Esophagus muscularis mucosa (tissue), 3 donors: ENCODE measurements at regions not wholly inside any gene's neighbourhood (a gene's known extent, or its start where the extent isn't known, plus 50 kb on each side); places are given as distances from the start of the nearest gene placed in this dataset.

ENCODE experiments used
- POLR2A ChIP-seq: fragments of 450-650 bp; IDR thresholded peaks from one replicate; pipeline ENCODE4 v1.6.1; 2017; ENCODE audit warnings: antibody characterized with exemption, moderate library complexity, mild to moderate bottlenecking, low read depth
- POLR2AphosphoS5 ChIP-seq, 2 donors: sonication (generic); formaldehyde crosslinking; IDR thresholded peaks; one replicate each; pipeline ENCODE4 v1.6.1; 2017; ENCODE audit warnings: antibody characterized with exemption in 2 of 2
- TF ChIP-seq, protein P1 (sequence below), 3 experiments: fragments of 200-600 bp in 2 of 3; fragments of 450-650 bp in 1 of 3; sonication (generic) in 2 of 3; IDR thresholded peaks; one replicate each; pipeline ENCODE4 v1.5.1; 2017 to 2019; ENCODE audit warnings: antibody characterized with exemption in 3 of 3, mild to moderate bottlenecking in 2 of 3, moderate library complexity in 1 of 3

DNA sequence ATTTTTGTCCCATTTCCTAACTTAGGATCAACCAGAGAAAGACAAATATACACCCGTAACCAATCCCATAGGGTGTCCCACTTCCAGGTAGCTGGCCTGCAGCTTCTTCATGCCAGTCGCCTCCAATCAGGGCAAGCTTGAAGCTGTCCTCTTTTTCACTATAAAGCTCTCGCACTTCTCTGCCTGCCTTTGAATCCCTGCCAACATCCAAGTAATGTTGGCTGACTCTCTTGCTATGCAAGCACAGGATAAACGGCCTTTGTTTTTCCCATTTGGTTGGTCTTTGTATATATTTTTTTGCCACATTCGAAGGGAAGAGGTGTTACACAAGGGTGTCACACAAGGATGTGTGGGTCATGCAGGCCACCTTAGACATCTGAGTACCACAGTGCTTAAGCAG is 388.8 kb downstream of the CBLN2 start:
- TF ChIP-seq, protein P1, sequence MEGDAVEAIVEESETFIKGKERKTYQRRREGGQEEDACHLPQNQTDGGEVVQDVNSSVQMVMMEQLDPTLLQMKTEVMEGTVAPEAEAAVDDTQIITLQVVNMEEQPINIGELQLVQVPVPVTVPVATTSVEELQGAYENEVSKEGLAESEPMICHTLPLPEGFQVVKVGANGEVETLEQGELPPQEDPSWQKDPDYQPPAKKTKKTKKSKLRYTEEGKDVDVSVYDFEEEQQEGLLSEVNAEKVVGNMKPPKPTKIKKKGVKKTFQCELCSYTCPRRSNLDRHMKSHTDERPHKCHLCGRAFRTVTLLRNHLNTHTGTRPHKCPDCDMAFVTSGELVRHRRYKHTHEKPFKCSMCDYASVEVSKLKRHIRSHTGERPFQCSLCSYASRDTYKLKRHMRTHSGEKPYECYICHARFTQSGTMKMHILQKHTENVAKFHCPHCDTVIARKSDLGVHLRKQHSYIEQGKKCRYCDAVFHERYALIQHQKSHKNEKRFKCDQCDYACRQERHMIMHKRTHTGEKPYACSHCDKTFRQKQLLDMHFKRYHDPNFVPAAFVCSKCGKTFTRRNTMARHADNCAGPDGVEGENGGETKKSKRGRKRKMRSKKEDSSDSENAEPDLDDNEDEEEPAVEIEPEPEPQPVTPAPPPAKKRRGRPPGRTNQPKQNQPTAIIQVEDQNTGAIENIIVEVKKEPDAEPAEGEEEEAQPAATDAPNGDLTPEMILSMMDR (IDR thresholded peaks at IDR 0.05) = no peak
- TF ChIP-seq POLR2A (no peak), POLR2AphosphoS5 (IDR thresholded peaks at IDR 0.05) (no peak)
